ENCODE measurements at regions not wholly inside any gene's neighbourhood (a gene's known extent, or its start where the extent isn't known, plus 50 kb on each side); places are given as distances from the start of the nearest gene placed in this dataset.

DNA sequence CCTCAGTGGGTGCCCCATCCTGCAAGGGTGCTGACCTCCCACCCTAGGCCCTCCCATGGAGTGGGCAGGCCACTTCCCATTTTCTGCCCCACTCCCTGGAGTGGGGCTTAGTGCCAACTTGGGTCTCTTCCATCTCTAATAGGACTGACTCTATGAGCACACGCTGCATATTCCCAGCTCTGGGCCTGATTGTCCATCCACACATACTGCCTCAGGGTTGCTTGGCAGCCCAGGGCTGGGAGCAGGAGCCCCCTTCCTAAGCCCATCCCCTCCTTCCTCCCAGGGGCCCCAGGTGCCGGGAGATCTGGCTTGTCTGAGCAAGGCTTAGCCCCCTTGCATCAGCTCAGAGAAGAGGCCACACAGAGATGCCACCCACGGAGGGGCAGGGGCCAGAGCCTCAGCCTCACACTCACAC is 55.1 kb downstream of the PJA1 start:
- no peak for DNase-seq (ENCODE audit: low spot score)

DNA sequence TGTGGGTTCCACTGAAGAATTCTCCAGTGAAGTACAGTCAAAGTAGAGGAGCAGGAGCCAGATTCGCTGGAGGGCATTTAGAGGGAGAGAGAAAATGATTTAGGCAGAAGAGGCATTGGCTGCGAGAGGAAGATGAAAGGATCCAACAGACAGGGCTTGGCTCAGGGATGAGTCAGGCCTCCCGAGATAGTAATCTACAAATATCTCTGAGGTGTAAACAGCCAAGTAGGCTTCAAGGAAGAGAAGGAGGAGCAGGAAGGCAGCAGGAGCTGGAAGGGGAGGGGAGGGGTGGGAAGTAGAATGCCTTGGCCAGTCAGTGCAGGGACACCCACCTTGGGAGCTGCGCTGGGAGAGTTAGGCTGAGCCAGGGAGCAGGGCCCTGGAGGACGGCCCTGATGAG is 55.5 kb downstream of the PJA1 start:
- no peak for DNase-seq (ENCODE audit: low spot score)

DNA sequence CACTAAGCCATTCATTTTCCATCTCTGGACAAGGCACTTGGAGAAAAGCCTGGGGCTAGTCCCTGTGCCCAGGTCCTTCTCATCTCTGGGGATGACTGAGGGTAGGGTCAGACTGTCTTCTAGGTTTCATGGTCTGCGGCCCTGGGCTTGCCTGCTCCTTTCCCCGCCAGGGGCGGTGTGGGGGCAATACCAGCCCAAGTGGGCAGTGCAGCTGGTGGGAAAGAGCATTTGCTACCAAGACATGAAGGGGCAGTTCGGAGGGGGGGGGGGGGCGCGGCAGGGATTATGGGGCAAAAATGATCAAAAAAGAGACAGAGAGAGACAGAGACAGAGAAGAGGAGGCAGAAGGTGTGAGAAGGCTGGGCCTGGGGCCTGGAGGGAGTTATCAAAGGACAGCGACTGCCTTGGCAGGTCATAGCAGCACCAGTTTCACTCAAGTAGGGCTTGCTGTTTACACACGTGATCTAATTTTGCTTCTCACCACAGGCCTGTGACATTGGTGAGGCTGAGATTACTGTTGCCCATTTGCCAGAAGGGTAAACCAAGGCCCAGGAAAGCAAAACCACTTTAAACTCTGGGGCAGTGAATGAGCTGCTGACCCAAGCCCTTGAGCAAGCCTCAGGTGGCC is 56.1 kb downstream of the PJA1 start:
- no peak for DNase-seq (ENCODE audit: low spot score)

DNA sequence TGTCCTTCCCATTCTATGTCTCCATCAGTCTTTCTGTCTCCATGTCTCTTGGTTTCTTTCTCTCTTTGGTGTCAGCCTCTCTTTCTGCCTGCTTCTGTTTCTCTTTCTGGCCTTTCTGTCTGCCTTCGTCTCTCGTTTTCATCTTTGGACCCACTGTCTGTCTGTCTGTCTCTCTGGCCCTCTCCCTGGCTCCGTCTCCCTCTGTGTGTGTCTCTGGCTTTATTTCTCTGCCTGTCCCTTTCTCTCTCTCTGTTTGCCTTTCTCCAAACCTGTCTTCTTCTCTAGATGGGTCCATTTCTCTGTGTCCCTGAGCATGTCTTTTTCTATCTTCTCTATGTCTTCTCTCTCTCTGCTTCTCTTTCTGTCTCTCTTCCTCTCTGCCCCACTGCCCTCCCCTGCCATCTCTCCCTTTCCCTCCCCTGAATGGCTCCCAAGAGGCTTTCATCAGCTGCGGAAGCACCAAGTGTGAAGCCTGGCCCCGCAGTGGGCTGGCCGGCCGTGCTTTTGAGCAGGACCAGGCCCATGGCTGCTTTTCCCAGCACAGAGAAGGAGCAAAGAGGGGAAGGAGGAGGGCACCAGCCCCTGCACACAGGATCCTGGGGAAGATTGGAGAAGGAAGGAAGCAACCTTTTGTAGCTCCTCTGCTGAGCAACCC is 57.4 kb downstream of the PJA1 start:
- DNase-seq (ENCODE audit: low spot score): no peak

DNA sequence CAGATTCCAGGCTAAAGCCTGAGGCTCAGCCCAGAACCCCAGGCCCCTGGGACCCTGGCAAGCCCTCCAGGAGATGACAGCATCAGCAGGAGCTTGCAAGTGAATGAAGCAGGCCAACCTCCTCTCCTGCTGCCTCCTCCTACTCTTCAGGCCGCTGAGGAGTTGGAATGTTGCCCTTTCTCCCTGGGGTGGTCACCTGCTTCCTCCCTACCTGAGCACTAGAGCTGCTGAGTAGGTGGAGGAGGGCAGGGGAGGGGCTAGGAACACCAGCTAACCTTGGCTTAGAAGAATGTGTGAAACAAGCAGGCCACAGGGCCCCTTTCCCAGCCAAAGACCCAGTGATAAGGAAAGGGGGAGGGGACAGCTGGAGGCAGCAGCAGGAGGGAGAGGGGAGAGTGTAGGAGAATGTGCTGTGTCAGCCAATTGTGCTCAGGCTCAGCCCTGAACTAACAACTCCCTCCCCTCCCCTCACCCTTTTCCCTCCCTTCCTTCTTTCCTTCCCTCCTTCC is 58.0 kb downstream of the PJA1 start:
- DNase-seq (ENCODE audit: low spot score): no peak

DNA sequence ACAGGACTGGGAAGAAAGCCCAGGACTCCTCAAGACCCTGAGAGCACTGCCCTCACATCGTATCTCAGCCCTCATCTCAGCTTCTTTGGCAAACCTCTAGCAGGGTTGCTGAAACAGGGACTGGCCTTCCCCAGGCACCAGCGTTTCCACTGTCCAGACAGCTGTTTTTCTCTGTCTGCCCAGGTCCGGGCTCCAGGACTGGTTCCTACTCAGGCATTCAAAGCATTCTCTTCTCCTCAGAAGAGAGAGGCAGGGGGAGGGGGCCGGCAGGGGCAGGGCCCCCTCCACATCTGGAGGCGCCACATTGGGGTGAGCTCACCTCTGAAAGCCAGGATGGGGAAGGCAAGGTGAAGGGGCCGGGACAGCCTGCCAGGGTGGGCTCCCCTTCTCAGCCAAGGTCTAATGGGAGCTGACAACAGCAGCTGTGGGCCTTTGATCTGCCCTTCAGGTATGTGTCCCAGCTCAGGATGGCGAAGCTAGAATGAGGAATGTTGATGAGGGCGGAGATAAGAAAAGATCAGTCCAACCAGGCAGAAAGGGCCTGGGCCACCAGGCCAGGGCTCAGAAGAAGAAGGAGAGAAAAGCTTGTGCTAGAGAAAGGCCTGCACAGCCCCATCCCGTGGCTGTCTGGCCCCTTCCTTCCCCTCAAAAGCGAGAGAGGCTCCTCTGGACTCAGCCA is 60.4 kb downstream of the PJA1 start:
- no peak for DNase-seq (ENCODE audit: low spot score)

DNA sequence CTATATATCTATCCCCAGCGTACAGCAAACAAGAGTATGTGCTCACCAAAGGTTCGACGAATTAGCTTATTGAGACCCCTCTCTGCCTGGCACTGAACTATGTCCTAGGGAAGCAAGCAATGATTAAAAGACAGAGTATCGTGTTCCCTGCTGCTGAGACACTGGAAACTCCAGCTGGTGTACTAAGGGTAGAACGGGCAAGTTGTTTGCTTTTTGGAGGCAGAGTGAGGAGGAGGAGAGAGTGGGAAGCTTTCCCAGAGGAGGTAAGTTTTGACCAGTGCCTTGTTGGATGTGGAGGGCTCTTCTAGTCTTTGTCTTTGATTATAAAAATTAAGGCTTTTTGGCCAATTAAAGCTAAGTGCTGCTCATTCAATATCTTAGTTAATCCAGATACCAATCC is 61.7 kb downstream of the PJA1 start:
- DNase-seq (ENCODE audit: low spot score): no peak

DNA sequence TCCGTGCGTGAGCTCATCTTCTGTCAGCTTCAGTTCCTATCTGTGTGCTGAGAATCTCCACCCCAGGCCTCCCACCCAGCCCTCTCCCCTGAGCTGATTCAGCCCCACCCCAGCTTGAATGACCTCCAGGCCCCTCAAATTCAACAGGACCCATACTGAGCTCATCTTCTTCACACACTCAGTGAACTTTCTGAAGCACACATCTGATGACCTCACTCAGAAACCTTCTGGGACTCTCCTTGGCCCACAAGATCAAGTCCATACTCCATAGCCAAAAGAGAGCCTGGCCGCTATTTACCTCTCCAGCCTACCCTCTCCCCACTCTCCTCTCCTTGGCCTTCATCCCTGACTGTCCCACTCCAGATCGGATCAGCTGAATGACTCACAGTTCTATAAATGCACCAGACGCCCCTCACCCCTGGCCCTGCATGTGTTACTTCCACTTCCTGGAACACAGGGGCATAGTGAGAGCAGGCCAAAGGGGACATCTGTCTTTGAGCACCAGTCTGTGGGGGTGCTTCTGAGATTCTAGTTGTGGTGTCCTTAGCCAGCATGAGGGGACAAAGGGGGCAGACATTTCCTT is 62.5 kb downstream of the PJA1 start:
- DNase-seq (ENCODE audit: low spot score): no peak

DNA sequence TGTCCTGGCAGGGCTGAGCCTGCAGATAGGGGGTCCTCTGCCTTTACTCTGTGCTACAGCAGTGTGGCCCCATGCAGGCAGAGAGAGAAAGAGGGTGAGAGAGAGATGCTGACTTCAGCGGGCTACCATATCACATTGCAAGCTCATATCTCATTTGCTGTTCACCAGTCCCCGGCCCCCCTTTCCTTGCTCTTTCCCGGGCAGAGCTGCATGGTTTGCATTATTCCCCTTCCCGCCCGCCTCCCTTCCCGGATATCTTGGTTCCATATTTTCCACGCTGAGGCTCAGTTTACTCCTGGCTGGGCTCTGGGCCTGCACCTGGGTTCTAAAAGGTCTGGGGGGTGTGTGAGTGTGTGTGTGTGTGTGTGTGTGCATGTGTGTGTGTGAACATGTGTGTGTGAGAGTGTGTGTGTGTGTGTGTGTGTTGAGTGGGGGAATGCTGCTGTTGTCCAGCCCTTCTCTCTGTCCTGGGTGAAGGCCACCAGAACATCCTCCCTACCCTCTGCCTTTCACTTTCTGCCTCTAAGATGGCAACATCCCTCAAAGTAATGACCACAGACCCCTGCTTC is 63.5 kb downstream of the PJA1 start:
- DNase-seq (ENCODE audit: low spot score): no peak

DNA sequence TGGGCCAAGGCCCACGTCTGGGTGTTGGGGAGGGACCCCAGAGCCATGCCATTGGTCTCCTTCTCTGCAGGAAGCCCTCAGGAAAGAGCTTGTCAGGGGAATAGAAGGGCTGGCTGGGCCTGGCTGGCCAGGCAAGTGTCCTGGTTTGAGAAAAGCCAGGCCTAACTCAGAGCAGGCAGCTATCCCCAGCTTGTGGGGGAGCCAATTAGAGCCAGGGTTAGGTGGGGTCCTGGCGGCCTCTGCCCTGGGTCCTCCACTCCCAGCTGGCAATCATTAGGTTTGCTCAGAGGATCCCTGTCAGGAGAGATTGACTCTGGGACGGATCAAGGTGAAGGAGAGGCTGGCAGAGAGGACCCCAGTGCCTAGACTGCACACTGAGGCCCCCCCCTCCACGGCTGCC is 64.8 kb downstream of the PJA1 start:
- no peak for DNase-seq (ENCODE audit: low spot score)

DNA sequence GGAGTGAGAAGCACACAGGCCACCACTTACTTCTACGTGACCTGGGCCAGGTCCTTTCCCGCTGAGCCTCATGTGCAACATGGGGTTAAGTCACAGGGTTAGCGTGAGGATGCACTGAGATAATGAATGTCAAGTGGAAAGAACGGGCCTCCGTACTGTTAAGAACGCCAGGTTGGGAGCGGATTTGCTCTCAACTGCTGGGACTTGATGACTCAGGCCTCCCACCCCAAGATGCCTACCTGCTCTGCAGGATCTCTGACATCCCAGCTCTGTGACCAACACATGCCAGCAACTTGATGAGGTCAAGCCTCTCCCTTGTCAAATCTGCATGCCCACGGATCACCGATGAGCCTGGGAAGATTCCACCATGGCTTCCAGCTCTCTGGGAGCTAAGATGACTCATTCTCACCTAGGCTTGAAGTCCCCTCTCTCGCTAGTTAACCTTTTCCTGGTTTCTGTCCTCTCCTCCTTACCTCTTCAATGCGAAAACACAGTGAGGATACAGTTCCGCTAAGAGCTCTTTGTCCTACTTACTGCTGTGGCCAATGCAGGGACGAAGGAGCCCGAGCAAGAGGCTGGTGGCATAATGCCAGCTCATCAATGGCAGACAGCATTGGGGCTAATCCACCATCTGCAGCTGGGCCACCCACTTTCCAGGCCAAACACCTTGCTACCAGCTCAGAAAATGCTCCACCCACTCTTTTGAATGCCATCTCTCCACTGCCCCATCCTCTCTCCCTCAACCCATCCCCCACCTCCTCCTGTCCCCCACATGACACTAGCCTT is 67.6 kb downstream of the PJA1 start:
- no peak for DNase-seq (ENCODE audit: low spot score)

DNA sequence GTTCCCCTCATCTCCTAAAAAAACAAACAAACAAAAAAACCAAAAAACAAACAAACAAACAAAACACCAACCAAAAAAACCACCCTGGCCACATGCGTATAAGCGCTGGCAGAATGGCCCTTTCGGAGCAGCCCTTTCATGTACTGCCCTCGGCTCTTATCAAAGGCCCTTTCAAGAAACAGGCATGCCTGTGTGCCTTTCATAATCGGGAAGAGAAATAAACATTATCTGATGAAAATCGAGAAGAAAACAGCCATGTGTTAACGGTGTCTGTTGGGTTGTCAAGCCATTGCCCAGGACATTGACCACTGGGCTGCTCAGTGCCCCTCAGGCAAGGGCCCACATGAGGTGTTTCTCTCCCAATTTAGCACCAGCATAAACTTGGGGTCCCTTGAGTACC is 68.3 kb downstream of the PJA1 start:
- DNase-seq (ENCODE audit: low spot score): peak; percentile 34

DNA sequence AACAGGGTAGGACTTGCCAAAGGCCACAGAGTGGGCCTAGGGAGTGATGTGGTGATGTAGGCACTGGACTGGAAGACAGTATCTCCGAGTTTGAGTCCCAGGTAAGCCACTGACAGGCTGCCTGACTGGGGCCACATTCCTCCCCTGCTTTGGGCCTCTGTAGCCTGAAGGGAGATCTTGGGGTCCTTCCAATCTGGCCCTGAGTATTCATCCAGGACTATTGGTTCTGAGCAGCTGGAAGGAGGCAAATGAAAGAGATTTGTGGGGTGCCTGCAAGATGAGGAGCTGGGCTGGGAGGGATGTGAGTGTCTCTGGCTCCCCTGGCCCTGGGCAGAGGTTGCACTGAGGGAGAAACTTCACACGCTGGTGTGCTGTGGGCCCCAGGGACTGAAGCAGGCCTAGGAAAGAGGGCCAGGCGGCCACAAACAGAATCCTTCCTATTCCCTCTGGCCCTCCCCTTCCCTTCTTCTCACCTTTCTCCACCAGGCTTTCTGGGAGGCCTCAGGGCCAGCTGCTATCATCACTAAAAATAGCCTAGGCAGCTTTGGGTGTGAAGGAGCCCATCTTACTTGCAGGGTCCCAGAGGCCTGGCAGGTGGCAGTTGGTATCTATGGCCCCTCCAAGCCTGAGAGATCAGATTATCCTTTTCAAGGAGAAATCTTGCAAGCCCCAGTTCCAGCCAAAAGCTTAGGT is 70.1 kb downstream of the PJA1 start:
- DNase-seq (ENCODE audit: low spot score): no peak

DNA sequence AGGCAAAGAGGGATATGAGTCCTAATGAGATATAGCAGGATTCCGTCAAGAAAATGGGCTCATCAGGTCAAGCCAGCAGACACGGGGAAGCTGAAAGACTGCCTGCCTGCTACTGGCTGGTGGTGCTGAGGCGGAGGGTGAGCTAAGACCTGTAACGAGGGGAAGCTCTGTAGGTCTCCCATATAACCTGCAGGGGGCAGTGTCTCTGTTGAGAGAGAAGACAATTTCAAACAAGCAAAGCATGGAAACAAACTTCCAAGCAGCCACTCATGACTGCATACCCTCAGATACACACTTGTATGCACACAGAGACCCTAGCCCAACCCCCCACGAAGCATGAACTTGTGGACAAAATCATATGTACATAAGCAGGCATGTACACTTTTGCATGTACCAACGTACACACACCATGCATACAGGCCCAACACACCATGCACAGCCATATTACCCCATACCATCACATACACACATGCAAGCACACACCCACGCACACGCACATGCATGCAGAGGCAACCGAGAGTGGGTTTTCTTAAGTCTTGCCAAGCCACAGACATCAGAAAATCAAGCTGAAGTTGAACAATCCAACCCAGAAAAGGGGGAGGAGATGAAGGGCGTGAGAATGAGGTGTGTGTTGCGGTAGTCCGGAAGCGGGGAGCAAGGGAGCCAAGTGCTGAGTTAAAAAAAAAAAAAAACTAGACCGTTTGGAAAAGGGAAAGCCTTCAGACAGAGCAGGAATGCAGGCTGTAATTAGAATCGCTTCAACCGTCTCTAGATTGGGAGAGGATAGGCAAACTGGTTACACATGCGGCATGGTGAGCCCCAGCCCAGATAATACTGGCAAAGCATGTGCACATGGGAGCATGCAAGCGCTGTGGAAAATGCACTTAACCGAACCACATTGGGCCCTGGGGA is 71.0 kb downstream of the PJA1 start:
- DNase-seq (ENCODE audit: low spot score): peak; percentile 75

DNA sequence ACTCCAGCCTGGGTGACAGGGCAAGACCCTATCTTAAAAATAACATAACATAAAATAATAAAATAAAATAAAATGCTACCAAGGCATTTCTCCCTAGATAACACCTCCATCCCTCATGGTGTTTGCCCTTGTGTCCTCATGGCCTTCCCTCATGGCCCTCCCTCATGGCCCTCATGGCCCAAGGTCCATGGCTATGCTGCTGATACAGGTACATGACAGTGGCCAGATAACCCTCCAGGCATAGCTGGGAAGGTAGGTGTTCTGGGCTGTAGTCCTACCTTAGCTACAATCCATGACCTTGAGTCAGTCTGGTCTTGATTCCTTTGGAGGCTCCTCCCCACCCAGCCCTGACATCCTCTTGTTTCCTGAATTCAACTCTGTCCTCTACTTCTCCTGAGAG is 75.2 kb downstream of the PJA1 start:
- DNase-seq (ENCODE audit: low spot score): no peak

DNA sequence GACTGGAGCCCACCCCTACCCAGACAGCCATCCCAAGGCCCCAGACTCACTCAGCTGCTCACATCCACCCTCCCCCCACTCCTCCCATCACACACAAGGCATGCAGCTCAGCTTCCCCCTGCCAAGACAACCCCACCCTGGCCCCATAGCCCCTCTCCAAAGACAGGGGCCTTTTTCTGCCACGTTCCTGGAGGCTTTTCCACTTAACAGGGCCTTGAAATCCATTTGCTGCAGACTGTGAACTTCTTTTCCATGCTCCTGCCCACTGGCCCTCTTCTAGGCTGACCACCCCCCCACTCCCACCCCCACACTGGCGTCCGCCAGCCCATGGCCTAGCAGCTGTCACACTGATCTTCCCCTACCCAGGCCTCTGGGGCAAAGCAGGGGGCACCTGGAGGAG is 76.0 kb downstream of the PJA1 start:
- no peak for DNase-seq (ENCODE audit: low spot score)

DNA sequence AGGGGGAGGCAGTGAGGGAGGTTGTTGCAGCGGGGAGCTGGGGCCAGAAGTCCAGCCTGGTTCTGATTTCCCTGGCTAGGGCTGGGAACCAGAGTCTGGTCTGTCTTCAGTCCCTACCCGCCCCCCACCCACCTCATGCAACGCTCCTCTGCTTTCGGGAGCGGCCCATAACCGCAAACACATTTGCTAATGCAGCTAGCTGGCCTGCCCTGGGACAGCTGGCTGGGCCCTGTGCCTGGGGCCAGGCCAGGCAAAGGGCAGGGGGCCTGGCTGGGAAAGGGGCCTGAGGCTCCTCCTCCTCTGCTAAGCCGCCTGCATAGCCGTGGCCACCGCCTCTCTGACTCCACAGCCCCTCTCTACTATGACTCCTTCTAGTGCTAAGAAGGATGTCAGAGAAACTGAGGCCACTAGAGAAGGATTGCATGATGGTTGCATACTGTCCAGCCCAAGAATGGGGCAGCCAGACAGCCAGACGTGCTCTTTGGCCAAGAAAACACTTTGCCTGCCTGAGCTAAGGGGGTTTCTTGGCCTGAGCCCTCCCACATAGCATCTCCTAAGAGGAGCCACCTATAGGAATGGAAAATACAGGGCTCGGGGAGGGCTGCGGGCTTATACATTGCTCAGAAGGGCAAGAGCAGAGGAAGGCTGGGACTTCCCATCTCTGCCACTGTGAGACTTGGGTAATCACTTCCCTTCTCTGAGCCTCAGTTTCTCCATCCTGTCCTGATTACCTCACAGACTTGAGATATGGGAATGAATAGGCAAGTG is 76.9 kb downstream of the PJA1 start:
- DNase-seq (ENCODE audit: low spot score): no peak

DNA sequence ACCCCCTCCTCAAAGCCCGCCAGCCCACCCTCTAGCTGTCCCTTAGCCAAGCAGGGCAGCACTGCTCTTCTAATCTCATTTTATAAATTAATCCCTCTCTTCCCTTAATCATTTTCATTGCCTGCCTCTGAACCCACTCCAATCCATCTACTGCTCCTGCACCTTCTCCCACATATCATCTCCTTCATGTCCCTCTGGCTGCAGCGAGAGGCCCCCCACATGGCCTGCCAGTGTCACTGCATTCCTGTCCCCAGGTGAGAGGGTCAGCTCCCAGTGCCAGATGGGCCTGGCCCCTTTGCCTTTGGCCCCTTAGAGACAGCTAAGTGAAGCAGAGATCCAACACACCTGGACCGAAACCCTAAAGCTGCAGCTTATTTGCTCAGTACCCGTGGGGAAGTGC is 79.4 kb downstream of the PJA1 start:
- no peak for DNase-seq (ENCODE audit: low spot score)

DNA sequence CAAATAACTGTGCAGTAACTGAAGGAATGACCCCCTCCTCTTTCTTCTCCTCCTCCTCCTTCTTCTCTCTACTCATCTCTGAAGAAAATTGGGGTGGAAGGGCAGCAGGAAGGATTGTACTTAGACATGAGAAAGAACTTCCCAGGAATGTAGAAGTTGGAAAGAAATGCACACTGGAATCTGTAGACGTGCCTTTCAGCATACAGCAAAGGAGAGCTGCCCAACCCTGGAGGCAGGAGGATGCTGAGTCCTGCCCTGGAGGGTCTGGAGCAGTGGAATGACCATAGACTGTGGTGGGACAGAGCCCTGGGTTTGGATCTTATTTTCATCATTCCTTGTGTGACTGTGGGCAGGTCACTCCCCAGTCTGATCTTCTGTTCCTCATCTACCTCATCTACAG is 80.1 kb downstream of the PJA1 start:
- no peak for DNase-seq (ENCODE audit: low spot score)
